SK-N-MC (cell line): ENCODE measurements at regions not wholly inside any gene's neighbourhood (a gene's known extent, or its start where the extent isn't known, plus 50 kb on each side); places are given as distances from the start of the nearest gene placed in this dataset.

Experiments
- EZH2 ChIP-seq: fragments of 200-600 bp; sonication (generic); IDR thresholded peaks from one replicate; pipeline ENCODE4 v1.6.1; 2017; ENCODE audit warnings: antibody characterized with exemption
- POLR2AphosphoS5 ChIP-seq: IDR thresholded peaks from 2 replicates; pipeline ENCODE4 v1.6.1; 2012; ENCODE audit warnings: mild to moderate bottlenecking, low read depth, low read length, borderline replicate concordance

DNA sequence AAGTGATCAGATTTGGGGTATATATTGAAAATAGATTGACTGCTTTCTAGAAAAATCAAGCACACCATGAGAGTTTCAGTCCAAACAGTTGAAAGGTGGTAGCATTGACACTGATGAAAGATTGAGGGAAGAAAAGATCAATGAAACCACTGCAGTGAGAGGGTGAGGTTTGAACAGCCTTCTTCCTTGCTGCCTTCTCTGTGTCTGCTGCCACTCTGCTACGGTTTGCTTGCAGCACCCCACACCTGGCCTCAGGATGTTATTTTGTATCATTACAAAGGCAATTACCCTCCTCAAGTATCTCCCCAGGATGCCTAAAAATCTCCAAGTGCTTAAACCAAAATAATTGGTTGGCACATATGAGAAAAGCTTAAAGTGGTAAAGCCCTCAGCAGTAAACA lies 683.6 kb upstream of the ARPP21 start:
- TF ChIP-seq EZH2: no peak
- TF ChIP-seq POLR2AphosphoS5: no peak
